ENCODE measurements at regions not wholly inside any gene's neighbourhood (a gene's known extent, or its start where the extent isn't known, plus 50 kb on each side); places are given as distances from the start of the nearest gene placed in this dataset.

DNA sequence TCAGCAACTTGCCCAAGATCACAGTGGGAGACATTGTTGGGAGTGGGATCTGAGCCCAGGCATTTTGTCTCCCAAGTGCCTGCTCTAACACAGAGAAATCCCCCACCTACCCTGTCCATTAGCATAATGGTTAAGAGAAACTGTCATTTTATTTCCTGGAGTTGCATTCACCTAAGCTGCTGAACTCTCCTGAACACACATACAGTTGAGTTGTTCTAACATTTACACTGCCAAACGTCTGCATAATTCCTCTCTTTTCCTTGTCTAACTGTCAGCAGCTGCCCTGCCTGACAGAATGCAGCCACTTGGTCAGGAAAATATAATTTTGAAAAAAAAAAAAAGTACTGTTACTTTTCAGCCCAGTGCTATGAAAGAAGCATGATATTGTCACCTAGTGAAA is 396.3 kb upstream of the PIK3C3 start:
- DNase-seq (ENCODE audit: insufficient read length, low spot score) (no peak), FAIRE-seq (no peak)

GRCh38 chr18:41553716-41554115 is 401.3 kb upstream of the PIK3C3 start:
- FAIRE-seq (no peak), DNase-seq (ENCODE audit: insufficient read length, low spot score) (no peak)

DNA sequence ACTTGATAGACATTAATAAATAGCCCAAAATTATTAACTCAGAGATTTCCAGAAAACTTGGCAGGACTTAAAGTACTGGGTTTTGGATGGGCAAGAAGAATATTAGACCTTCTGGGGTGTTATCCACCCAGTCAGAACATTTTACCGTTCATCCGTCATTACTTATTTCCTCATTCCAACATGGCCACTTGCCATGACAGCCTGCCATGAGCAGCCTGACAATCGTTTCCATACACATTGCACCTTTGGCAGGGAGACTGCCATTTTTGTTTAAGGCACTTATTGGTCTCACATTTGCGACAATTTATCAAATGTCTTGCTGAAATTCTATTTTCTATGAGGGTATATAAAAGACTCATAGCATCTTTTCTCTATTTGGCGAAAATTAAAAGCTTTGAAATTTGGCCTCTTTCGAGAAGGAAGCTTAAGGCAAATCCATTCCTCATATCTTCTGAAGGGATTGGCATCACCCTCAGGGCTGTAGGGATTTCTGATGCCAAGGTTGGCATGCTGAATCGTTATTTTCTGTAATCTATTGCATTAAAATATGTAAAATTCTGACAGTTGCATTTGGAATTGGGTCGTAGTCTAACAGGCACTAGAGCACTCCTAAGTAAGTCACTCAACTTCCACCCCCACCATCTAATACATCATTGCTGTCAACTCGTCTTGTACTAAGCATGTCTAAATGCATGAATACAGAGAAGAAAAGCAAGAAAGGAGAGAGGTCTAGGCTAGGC is 406.3 kb upstream of the PIK3C3 start:
- no peak for FAIRE-seq
- no peak for DNase-seq (ENCODE audit: insufficient read length, low spot score)

GRCh38 chr18:41545091-41545888 is 409.7 kb upstream of the PIK3C3 start:
- no peak for DNase-seq (ENCODE audit: insufficient read length, low spot score)
- no peak for FAIRE-seq

DNA sequence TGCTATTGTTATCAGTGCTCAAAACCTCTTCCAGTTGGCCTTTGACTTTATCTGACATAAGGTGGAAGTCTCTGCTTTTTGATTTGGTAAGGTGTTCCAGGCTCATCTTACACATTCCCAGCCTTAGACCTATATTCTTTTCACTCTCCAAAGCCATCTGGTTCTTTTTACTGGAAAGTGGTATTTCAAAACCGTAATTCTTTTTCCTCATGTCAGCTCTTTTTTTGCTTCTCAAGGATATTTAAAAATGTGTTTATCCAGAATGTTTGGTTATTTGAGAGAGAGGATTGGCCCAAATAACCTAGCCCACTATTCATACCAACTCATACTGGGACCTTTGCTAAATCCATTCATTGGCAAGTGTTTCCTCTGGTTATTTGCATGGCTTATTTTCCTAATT is 411.2 kb upstream of the PIK3C3 start:
- no peak for FAIRE-seq

GRCh38 chr18:41540237-41540871 is 414.7 kb upstream of the PIK3C3 start:
- DNase-seq (ENCODE audit: insufficient read length, low spot score) (no peak), FAIRE-seq (no peak)

More for the DNA sequence above, 411.2 kb upstream of the PIK3C3 start:
- DNase-seq (ENCODE audit: insufficient read length, low spot score): no peak

DNA sequence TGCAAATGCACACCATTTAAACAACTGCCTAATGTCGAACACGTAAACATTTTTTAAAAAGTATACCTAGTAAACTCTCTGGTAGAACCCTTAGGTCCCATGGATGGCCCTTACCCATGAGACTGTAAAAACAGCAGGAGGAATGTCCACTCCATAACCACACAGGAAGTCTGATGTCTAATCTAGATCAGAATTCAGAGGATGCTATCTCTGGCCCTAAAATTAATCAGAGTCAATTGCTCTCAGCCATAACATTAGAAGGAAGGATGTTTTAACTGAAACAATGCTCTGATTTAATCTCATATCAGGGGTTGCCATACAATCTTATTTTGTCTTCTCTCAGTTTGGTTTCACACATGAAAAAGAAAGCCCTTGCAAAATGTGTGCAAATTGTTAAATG is 416.3 kb upstream of the PIK3C3 start:
- FAIRE-seq: no peak
- no peak for DNase-seq (ENCODE audit: insufficient read length, low spot score)

DNA sequence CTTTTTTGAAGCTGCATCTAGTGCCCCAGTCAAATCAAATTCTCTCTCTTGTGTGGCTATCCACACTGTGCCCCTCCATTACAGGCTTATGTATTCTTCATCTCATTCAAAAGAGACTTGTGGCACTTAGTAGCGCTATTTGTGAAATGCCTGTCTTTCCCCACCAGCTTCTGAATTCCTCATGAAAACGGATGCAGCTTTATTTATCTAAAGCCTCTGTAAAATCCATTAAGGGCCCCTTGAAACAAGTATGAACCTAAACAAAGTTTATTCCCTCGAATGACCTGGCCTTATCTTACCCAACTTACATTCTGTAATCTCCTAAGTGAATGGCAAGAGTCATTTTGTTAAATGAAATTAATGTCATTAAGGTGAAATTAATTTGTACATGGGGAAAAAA is 417.4 kb upstream of the PIK3C3 start:
- FAIRE-seq (no peak), DNase-seq (ENCODE audit: insufficient read length, low spot score) (no peak)

DNA sequence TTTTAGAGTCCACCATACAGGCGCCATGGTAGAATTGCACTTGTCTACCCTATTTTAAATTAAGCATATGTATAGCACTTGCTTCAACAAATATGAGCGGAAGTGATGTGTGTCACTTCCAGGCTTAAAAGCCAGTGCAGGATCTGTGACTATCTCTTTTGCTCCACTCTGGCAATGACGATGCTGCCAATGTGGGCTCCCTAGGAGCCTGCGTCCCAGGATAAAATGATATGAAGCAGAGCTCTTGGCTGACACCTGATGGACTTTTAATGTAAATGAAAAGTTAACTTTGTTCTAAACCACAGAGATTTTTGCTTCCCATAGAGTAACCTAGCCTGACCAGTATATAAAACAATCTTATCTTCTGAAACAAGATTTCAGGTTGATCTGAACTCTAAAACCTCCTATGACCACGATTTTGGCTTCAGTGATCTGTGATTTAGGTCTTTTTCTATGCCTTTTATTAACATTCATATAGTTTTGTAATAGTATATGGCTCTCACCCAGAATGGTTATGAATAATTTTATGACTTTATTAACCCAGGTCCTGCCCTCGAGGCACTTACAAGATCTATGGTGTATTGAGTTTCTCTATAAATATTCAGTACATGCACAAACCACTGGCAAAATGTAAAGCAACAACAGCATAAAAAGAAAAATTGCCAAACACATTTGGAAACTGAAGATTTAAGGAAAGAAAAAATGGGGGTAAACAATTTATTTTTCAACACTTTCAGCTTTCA is 422.5 kb upstream of the PIK3C3 start:
- no peak for FAIRE-seq

DNA sequence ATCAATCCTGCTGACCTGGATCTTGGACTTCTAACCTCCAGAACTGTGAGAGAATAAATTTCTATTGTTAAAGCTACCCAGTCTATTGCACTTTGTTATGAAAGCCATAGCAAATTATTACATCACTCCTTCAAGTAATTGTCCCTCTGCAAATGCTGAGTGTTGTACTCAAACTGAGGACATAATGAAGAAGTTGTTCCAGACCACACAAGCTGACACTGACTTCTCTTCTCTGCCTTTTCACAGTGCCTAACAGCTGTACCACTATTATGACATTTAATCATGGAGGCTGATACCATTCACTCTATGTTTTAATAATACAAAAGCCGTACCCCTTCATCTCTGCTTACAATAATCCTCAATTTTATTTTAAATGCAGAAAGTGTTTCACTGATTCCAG is 424.1 kb upstream of the PIK3C3 start:
- no peak for FAIRE-seq

More for the DNA sequence above, 422.5 kb upstream of the PIK3C3 start:
- no peak for DNase-seq (ENCODE audit: insufficient read length, low spot score)

GRCh38 chr18:41529093-41529492 is 425.9 kb upstream of the PIK3C3 start:
- DNase-seq (ENCODE audit: insufficient read length, low spot score): no peak
- FAIRE-seq: no peak

More for the DNA sequence above, 424.1 kb upstream of the PIK3C3 start:
- no peak for DNase-seq (ENCODE audit: insufficient read length, low spot score)

DNA sequence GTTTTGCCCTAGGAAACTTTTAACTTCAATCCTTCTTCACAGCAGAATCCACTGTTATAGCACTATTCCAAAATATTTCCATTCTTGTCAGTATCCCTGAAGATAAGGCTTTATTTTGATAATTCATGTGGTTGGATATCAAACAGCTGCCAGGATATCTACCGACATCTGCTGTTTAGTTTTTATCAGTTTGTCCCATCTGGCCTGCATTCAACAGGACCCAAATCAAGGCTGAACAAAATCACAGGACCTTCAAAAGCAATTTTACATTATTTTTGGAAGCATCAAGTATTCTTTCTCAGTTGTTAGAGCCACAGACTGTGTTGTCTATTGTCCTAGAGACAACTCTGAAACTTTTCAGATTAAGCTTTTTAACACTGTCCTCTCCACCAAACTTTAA is 429.0 kb upstream of the PIK3C3 start:
- DNase-seq (ENCODE audit: insufficient read length, low spot score) (no peak), FAIRE-seq (no peak)

DNA sequence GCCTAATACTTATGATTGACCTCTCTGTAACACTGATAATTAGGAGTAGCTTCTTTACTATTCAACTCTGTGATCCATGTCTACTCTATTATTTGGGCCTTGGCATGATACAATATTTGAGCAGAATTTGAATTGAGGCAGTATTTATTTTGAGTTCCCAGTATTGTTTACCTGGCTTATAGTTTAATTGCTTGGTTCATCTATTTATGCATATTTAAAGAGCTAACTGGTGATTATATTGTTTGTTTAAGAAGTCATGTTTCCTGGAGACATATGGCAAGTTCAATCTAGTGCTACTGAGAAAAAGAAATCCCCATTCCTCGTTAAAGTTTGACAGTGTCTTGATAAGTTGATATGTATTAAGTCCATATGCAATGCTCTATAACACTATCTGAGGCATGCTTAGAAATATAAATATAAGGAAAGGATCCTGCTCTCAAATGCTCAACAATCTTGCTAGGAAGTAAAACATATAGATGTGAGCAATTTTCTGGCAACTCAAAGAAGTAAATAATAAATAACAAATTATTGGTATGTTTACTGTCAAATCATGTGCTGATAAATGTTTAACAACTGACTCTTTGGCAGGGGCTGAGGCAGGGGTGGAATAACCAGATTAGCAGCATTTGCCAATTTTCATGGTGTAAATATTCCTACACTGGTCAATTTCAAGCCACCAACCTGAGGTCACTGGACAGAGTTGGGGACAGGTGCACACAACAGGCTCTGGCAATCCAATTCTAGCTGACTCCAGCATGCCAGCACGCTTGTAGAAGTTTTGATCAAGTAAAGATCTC is 430.2 kb upstream of the PIK3C3 start:
- DNase-seq (ENCODE audit: insufficient read length, low spot score) (no peak), FAIRE-seq (no peak)

GRCh38 chr18:41517142-41517541 is 437.9 kb upstream of the PIK3C3 start:
- DNase-seq (ENCODE audit: insufficient read length, low spot score) (no peak), FAIRE-seq (no peak)

DNA sequence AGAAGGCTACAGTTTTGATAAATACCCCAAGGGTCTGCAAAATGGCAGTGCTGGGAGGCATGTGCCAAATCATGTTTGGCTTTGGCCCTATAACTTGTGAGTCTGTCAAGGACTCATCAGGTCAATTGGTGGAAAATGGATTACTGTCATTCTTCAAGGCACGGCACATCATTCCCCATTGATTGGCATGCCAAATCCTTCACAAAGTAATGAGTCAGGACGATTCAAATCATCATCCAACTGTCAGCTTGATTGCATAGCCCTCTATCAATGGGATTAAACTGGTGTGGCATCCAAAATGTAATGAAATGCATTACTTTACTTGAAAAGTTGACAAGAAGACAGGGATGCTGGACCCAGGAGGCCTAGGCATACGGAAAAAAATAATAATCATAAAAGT is 441.6 kb upstream of the PIK3C3 start:
- no peak for FAIRE-seq

GRCh38 chr18:41504316-41504715 is 450.7 kb upstream of the PIK3C3 start:
- no peak for FAIRE-seq

More for the DNA sequence above, 441.6 kb upstream of the PIK3C3 start:
- DNase-seq (ENCODE audit: insufficient read length, low spot score): no peak

GRCh38 chr18:41501848-41502247 is 453.2 kb upstream of the PIK3C3 start:
- no peak for FAIRE-seq
- DNase-seq (ENCODE audit: insufficient read length, low spot score): no peak

More at GRCh38 chr18:41504316-41504715, 450.7 kb upstream of the PIK3C3 start:
- no peak for DNase-seq (ENCODE audit: insufficient read length, low spot score)

DNA sequence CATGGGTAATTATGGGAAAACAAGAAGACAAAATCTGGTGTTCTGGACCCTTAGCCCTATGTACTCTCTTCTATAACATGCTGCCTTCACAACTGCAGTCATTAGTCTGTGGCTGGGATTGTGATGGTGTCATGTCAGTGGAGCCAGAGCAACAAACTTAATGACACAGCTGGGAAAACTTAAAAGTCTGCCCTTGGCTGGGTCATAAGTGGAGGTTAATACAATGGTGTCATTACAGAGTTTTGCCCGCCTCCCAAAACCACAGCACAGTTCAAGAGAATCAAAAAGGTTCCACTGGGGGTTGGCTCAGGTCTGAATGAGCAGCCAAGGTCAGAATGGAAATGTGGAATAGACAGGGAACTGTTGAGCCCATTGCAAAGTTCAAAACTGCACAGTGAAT is 455.7 kb upstream of the PIK3C3 start:
- FAIRE-seq: no peak

DNA sequence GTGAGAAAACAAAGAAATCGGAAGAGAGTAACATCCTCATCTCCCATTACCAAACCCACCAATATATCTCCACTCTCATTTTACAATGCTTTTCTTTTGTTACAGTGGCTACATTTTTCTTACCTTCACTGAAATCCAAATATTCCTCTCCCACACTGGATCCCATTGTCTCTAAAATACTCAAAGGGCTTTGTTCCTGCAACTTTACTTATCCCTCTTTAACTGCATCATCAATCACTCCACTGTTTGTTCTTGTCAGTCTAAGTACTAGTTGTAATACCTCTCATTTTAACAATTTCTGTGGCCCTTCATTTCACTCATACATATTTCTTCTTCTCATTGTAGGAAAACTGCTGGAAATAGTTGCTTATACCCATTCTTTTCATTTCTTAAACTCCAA is 464.2 kb upstream of the PIK3C3 start:
- FAIRE-seq: no peak
- DNase-seq (ENCODE audit: insufficient read length, low spot score): no peak

More for the DNA sequence above, 455.7 kb upstream of the PIK3C3 start:
- DNase-seq (ENCODE audit: insufficient read length, low spot score): no peak

DNA sequence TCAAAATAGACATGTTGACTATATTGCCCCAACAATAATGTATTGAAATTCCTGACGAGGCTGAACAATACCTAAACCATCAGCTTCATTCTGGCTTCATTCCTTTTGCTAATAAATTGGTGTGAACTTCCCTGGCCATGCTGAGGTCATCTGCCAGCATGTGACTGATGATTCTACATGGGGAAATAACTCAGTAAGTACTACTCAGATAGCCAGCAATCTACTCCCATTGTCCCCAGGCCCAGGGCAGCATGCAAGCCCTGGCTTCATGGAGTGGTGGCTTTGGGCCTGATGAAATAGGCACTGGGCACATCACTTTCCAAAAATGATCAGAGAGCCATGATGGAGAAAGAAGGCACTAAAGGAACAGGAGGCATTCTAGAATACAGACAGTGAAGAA is 468.5 kb upstream of the PIK3C3 start:
- DNase-seq (ENCODE audit: insufficient read length, low spot score) (no peak), FAIRE-seq (no peak)
